GM23338 (cell line): ENCODE measurements at regions not wholly inside any gene's neighbourhood (a gene's known extent, or its start where the extent isn't known, plus 50 kb on each side); places are given as distances from the start of the nearest gene placed in this dataset.

ENCODE experiments used
- ATAC-seq: fragments of 200-7000 bp; cut with Tn5 transposase; 3 replicates; pipeline ENCODE4 v1.9.1; 2020
- DNase-seq: peaks from one replicate; pipeline ENCODE4 v3.0.0-alpha.2; 2015; ENCODE audit warnings: low spot score
- H2AFZ ChIP-seq: fragments of 200-600 bp; sonication (generic); 2 replicates; pipeline ENCODE4 v1.8.0; 2016; ENCODE audit warnings: antibody characterized with exemption, mild to moderate bottlenecking, moderate library complexity
- H3F3A ChIP-seq: fragments of 200-600 bp; sonication (generic); replicated peaks from 2 replicates; pipeline ENCODE4 v1.8.0; 2017; ENCODE audit warnings: antibody characterized with exemption, mixed run types, low read depth
- H3K27ac ChIP-seq: fragments of 200-600 bp; sonication (generic); 2 replicates; pipeline ENCODE4 v1.6.1; 2016; ENCODE audit warnings: low read depth
- H3K27me3 ChIP-seq: fragments of 200-600 bp; sonication (generic); 2 replicates; pipeline ENCODE4 v1.8.0; 2016; ENCODE audit warnings: mild to moderate bottlenecking, mixed run types, moderate library complexity; ENCODE audit not compliant: insufficient read depth
- H3K36me3 ChIP-seq: fragments of 200-600 bp; sonication (generic); 2 replicates; pipeline ENCODE4 v1.8.0; 2016; ENCODE audit warnings: mild to moderate bottlenecking; ENCODE audit not compliant: insufficient read depth
- H3K4me1 ChIP-seq: fragments of 200-600 bp; sonication (generic); 2 replicates; pipeline ENCODE4 v1.8.0; 2016; ENCODE audit warnings: mild to moderate bottlenecking, moderate library complexity; ENCODE audit not compliant: insufficient read depth
- H3K4me2 ChIP-seq: fragments of 200-600 bp; sonication (generic); 2 replicates; pipeline ENCODE4 v1.7.1; 2017; ENCODE audit warnings: mixed run types
- H3K4me3 ChIP-seq: fragments of 200-600 bp; sonication (generic); 2 replicates; pipeline ENCODE4 v1.6.1; 2016; ENCODE audit warnings: mixed run types
- H3K79me2 ChIP-seq: fragments of 200-600 bp; sonication (generic); replicated peaks from 2 replicates; pipeline ENCODE4 v1.8.0; 2017; ENCODE audit warnings: mild to moderate bottlenecking; ENCODE audit not compliant: insufficient read depth
- H3K9me2 ChIP-seq: fragments of 200-600 bp; sonication (generic); 2 replicates; pipeline ENCODE4 v1.8.0; 2017; ENCODE audit not compliant: insufficient read depth
- H4K20me1 ChIP-seq: fragments of 200-600 bp; sonication (generic); replicated peaks from 2 replicates; pipeline ENCODE4 v1.8.0; 2017; ENCODE audit warnings: mild to moderate bottlenecking; ENCODE audit not compliant: insufficient read depth
- H3K27ac Mint-ChIP-seq: 2 replicates; pipeline ENCODE4 v1.8.0; 2020; ENCODE audit warnings: inconsistent platforms, mild to moderate bottlenecking, moderate library complexity, mixed read lengths
- H3K27me3 Mint-ChIP-seq: 3 replicates; pipeline ENCODE4 v1.8.0; 2022; ENCODE audit warnings: low read depth, mild to moderate bottlenecking, moderate library complexity, mixed read lengths, inconsistent platforms; ENCODE audit not compliant: insufficient read depth, poor library complexity
- H3K36me3 Mint-ChIP-seq: 3 replicates; pipeline ENCODE4 v1.8.0; 2021; ENCODE audit warnings: low read depth, mild to moderate bottlenecking, inconsistent platforms, moderate library complexity, mixed read lengths
- H3K4me1 Mint-ChIP-seq: 3 replicates; pipeline ENCODE4 v1.8.0; 2020; ENCODE audit warnings: mild to moderate bottlenecking, inconsistent platforms, mixed read lengths
- H3K4me3 Mint-ChIP-seq: 3 replicates; pipeline ENCODE4 v1.8.0; 2021; ENCODE audit warnings: moderate library complexity, mild to moderate bottlenecking, inconsistent platforms, mixed read lengths
- H3K9me3 Mint-ChIP-seq: 3 replicates; pipeline ENCODE4 v1.8.0; 2020; ENCODE audit warnings: moderate library complexity, mild to moderate bottlenecking, inconsistent platforms, mixed read lengths
- CREB1 ChIP-seq: fragments of 250-450 bp; sonication (Bioruptor Pico); IDR thresholded peaks from 2 replicates; pipeline ENCODE4 v1.5.0; 2020; ENCODE audit warnings: low read depth, mild to moderate bottlenecking, moderate library complexity
- JUNB ChIP-seq: IDR thresholded peaks from one replicate; pipeline ENCODE4 v1.6.1; 2016; ENCODE audit warnings: antibody characterized with exemption; ENCODE audit not compliant: unreplicated experiment
- POLR2AphosphoS5 ChIP-seq: IDR thresholded peaks from 2 replicates; pipeline ENCODE4 v1.6.1; 2016; ENCODE audit warnings: antibody characterized with exemption, low read depth
- STAT1 ChIP-seq: IDR thresholded peaks from one replicate; pipeline ENCODE4 v1.6.1; 2016; ENCODE audit warnings: antibody characterized with exemption; ENCODE audit not compliant: unreplicated experiment
- ZNF114 ChIP-seq: fragments of 250-450 bp; sonication (Bioruptor Pico); IDR thresholded peaks from 2 replicates; pipeline ENCODE4 v1.5.0; 2020; ENCODE audit warnings: mild to moderate bottlenecking, moderate library complexity
- ZNF331 ChIP-seq: fragments of 250-450 bp; sonication (Bioruptor Pico); IDR thresholded peaks from 2 replicates; pipeline ENCODE4 v1.5.0; 2020; ENCODE audit warnings: low read depth, mild to moderate bottlenecking, moderate library complexity
- TF ChIP-seq, protein P1 (sequence below): IDR thresholded peaks from one replicate; pipeline ENCODE4 v1.6.1; 2018; ENCODE audit warnings: antibody characterized with exemption; ENCODE audit not compliant: unreplicated experiment
- TF ChIP-seq, protein P2 (sequence below): IDR thresholded peaks from 2 replicates; pipeline ENCODE4 v1.6.1; 2016; ENCODE audit warnings: antibody characterized with exemption
- TF ChIP-seq, protein P3 (sequence below), 2 experiments: fragments of 200-600 bp in 1 of 2; sonication (generic) in 1 of 2; conservative IDR thresholded peaks; 2 replicates each; pipeline versions ENCODE4 v1.5.1 to v1.6.1; 2016 to 2017; ENCODE audit warnings: antibody characterized with exemption in 2 of 2, low read depth in 2 of 2, mild to moderate bottlenecking in 2 of 2, moderate library complexity in 1 of 2

DNA sequence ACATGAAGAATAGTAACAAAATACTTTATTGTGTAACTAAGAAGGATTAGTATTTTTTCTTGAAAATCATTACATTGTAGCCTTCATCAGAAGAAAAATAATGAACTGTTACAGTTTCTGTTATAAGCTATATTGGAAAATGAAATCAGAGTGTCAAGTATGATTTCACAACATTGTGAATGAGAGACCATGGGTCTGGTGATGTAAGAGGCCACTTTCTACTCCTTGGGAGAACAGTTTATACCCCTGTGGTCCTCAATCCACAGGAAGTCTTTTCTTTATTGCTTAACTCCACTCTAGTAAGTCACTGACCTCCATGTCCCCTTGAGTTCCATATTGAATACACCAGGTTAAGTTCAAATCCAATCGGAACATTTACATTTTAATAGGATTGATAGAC is 218.7 kb upstream of the FERMT1 start (continued):
- TF ChIP-seq, protein P1, sequence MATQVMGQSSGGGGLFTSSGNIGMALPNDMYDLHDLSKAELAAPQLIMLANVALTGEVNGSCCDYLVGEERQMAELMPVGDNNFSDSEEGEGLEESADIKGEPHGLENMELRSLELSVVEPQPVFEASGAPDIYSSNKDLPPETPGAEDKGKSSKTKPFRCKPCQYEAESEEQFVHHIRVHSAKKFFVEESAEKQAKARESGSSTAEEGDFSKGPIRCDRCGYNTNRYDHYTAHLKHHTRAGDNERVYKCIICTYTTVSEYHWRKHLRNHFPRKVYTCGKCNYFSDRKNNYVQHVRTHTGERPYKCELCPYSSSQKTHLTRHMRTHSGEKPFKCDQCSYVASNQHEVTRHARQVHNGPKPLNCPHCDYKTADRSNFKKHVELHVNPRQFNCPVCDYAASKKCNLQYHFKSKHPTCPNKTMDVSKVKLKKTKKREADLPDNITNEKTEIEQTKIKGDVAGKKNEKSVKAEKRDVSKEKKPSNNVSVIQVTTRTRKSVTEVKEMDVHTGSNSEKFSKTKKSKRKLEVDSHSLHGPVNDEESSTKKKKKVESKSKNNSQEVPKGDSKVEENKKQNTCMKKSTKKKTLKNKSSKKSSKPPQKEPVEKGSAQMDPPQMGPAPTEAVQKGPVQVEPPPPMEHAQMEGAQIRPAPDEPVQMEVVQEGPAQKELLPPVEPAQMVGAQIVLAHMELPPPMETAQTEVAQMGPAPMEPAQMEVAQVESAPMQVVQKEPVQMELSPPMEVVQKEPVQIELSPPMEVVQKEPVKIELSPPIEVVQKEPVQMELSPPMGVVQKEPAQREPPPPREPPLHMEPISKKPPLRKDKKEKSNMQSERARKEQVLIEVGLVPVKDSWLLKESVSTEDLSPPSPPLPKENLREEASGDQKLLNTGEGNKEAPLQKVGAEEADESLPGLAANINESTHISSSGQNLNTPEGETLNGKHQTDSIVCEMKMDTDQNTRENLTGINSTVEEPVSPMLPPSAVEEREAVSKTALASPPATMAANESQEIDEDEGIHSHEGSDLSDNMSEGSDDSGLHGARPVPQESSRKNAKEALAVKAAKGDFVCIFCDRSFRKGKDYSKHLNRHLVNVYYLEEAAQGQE: no peak
- TF ChIP-seq JUNB (no peak), CREB1 (CRISPR knock-in tag) (no peak)

DNA sequence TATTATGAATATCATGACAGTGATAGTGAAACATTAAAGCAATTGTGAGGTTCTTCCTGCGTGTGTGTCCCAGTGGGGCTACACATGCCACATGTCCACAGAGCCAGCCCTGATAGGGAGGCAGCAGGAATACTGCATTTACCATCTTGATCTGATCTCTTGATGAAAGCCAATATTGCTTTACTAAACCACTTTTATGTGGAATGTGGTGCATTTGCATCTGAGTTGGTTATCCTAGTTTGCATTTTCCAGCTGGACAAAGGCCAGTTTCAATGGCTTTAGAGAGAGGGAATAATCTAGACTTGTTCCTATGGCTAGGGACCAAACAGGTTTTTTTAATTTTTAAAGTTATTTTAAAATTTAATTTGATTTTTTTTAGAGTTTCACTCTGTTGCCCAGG is 216.3 kb upstream of the FERMT1 start:
- Mint-ChIP-seq H3K36me3 (no peaks in the 10 kb centered on the region), H3K27me3 (no peaks in the 10 kb centered on the region), H3K4me3 (no peak overlapping the region), H3K27ac (no peak overlapping the region), H3K9me3 (no peaks in the 10 kb centered on the region), H3K4me1 (no peaks in the 10 kb centered on the region)
- Histone ChIP-seq H3K9me2 (0 out of 2 replicates have a peak, but pooled peaks cover 6% of the 10 kb centered on the region), H3K4me3 (no peak overlapping the region), H3F3A (no peaks in the 10 kb centered on the region), H4K20me1 (no peaks in the 10 kb centered on the region), H3K36me3 (no peaks in the 10 kb centered on the region), H3K27ac (no peak overlapping the region), H3K79me2 (no peaks in the 10 kb centered on the region), H3K4me1 (no peaks in the 10 kb centered on the region), H3K27me3 (no peaks in the 10 kb centered on the region), H3K4me2 (no peak overlapping the region), H2AFZ (no peak overlapping the region)
- DNase-seq: no peak
- ATAC-seq: no peak
- no peak for TF ChIP-seq ZNF331 (CRISPR knock-in tag)
- no peak for TF ChIP-seq STAT1
- TF ChIP-seq, protein P2, sequence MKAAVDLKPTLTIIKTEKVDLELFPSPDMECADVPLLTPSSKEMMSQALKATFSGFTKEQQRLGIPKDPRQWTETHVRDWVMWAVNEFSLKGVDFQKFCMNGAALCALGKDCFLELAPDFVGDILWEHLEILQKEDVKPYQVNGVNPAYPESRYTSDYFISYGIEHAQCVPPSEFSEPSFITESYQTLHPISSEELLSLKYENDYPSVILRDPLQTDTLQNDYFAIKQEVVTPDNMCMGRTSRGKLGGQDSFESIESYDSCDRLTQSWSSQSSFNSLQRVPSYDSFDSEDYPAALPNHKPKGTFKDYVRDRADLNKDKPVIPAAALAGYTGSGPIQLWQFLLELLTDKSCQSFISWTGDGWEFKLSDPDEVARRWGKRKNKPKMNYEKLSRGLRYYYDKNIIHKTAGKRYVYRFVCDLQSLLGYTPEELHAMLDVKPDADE: no peak
- no peak for TF ChIP-seq ZNF114 (CRISPR knock-in tag)
- TF ChIP-seq, protein P1: no peak
- TF ChIP-seq POLR2AphosphoS5: no peak
- TF ChIP-seq, protein P3, sequence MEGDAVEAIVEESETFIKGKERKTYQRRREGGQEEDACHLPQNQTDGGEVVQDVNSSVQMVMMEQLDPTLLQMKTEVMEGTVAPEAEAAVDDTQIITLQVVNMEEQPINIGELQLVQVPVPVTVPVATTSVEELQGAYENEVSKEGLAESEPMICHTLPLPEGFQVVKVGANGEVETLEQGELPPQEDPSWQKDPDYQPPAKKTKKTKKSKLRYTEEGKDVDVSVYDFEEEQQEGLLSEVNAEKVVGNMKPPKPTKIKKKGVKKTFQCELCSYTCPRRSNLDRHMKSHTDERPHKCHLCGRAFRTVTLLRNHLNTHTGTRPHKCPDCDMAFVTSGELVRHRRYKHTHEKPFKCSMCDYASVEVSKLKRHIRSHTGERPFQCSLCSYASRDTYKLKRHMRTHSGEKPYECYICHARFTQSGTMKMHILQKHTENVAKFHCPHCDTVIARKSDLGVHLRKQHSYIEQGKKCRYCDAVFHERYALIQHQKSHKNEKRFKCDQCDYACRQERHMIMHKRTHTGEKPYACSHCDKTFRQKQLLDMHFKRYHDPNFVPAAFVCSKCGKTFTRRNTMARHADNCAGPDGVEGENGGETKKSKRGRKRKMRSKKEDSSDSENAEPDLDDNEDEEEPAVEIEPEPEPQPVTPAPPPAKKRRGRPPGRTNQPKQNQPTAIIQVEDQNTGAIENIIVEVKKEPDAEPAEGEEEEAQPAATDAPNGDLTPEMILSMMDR (conservative IDR thresholded peaks at IDR 0.05; ENCODE audit: low read depth in 2 of 2): no peak
